ENCODE measurements at regions not wholly inside any gene's neighbourhood (a gene's known extent, or its start where the extent isn't known, plus 50 kb on each side); places are given as distances from the start of the nearest gene placed in this dataset.
"Not testable (repeated sequence)": the region's sequence is repeated elsewhere in the genome, so short reads cannot be mapped to it uniquely, and the experiment has no call there.

GRCh38 chr3:178129109-178129508, 407.1 kb upstream of the KCNMB2 start:
- Mint-ChIP-seq H3K4me3 (no peak overlapping the region), H3K4me1 (ENCODE audit: low read depth) (no peaks in the 10 kb centered on the region), H3K27ac (no peak overlapping the region), H3K9me3 (no peaks in the 10 kb centered on the region), H3K27me3 (ENCODE audit: low read depth) (no peaks in the 10 kb centered on the region), H3K36me3 (ENCODE audit: insufficient read depth in 2 of 2) (no peaks in the 10 kb centered on the region)
- ATAC-seq (replicated peaks in 1 of 2) (no peak), DNase-seq (no peak)

DNA sequence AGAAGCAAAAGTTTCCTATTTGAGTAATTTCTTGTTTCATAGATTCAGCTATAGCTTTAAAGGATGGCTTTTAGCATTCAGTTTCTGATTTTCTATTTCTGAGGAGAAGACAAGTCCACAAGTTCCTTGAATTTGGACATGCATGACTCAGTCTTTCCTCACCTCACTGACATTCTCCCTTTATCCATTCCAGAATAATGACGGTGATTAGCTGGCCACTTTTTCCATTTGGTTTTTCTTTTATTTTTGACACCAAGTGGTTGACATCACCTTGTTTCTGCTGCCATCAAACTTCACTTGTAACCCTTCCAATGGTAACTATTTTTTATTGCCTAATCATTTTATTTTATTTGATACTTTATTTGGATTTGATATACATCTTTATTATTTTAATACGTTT, 404.4 kb upstream of the KCNMB2 start:
- no peaks in the 10 kb centered on the region for H3K27me3 Mint-ChIP-seq (ENCODE audit: low read depth)
- H3K4me1 Mint-ChIP-seq (ENCODE audit: low read depth) = no peaks in the 10 kb centered on the region
- no peak for ATAC-seq (replicated peaks in 1 of 2)
- peaks cover 0 to 1% of the 10 kb centered on the region in 2 donors for H3K36me3 Mint-ChIP-seq (ENCODE audit: insufficient read depth in 2 of 2)
- no peak for DNase-seq
- no peak overlapping the region for H3K27ac Mint-ChIP-seq
- no peak overlapping the region for H3K4me3 Mint-ChIP-seq
- H3K9me3 Mint-ChIP-seq = peaks cover 0 to 3% of the 10 kb centered on the region in 2 donors

DNA sequence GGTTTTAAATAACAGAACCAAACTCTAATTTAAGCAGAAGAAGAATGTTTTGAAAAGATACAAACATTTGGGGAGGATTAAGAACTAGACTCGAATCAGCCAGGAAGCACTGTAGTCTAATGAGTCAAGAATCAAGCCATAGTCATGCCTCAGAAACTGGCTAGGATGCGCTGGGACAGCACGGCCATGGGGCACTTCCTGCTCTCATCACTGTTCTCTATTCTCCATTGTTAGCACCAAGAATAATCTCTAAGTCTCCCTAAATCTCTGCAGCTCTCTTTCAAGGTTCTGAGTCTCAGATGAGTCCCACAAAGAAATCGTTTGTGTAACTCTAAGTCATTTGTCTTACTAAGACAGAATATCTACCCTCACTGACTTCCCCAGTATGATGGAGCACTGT, 399.0 kb upstream of the KCNMB2 start:
- Mint-ChIP-seq H3K27ac (no peak overlapping the region), H3K4me1 (ENCODE audit: low read depth) (no peaks in the 10 kb centered on the region), H3K9me3 (peaks cover 0 to 7% of the 10 kb centered on the region in 2 donors), H3K4me3 (no peak overlapping the region), H3K27me3 (ENCODE audit: low read depth) (no peaks in the 10 kb centered on the region), H3K36me3 (ENCODE audit: insufficient read depth in 2 of 2) (peaks cover 0 to 1% of the 10 kb centered on the region in 2 donors)
- ATAC-seq (replicated peaks in 1 of 2) (no peak), DNase-seq (no peak)

DNA sequence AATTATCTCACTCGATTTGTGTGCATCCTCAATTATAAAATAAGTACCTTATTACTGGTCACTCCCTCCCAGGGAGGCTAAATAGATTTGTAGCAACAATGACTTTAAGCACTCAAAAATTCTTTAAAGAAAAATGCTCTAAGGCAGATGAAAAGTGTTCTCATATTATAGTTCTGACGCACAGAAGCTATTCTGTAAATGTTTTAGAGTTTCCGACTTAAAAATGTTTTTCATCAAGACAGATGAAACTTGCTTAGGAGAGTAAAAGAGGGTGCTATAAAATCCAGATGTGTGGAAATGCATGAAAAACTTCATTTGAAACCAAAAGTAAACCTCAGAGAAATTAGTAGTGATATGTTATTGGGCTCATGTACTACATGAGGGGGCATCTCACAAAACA, 398.4 kb upstream of the KCNMB2 start:
- peaks cover 0 to 7% of the 10 kb centered on the region in 2 donors for H3K9me3 Mint-ChIP-seq
- peaks cover 0 to 1% of the 10 kb centered on the region in 2 donors for H3K36me3 Mint-ChIP-seq (ENCODE audit: insufficient read depth in 2 of 2)
- no peaks in the 10 kb centered on the region for H3K4me1 Mint-ChIP-seq (ENCODE audit: low read depth)
- H3K27me3 Mint-ChIP-seq (ENCODE audit: low read depth) = no peaks in the 10 kb centered on the region
- no peak overlapping the region for H3K4me3 Mint-ChIP-seq
- no peak for DNase-seq
- no peak overlapping the region for H3K27ac Mint-ChIP-seq
- no peak for ATAC-seq (replicated peaks in 1 of 2)

GRCh38 chr3:178139116-178139515, 397.1 kb upstream of the KCNMB2 start:
- H3K36me3 Mint-ChIP-seq (ENCODE audit: insufficient read depth in 2 of 2) = peaks cover 0 to 1% of the 10 kb centered on the region in 2 donors
- no peaks in the 10 kb centered on the region for H3K4me1 Mint-ChIP-seq (ENCODE audit: low read depth)
- no peak for ATAC-seq (replicated peaks in 1 of 2)
- H3K4me3 Mint-ChIP-seq = no peak overlapping the region
- peaks cover 0 to 7% of the 10 kb centered on the region in 2 donors for H3K9me3 Mint-ChIP-seq
- H3K27ac Mint-ChIP-seq = no peak overlapping the region
- H3K27me3 Mint-ChIP-seq (ENCODE audit: low read depth) = no peaks in the 10 kb centered on the region
- DNase-seq = no peak

DNA sequence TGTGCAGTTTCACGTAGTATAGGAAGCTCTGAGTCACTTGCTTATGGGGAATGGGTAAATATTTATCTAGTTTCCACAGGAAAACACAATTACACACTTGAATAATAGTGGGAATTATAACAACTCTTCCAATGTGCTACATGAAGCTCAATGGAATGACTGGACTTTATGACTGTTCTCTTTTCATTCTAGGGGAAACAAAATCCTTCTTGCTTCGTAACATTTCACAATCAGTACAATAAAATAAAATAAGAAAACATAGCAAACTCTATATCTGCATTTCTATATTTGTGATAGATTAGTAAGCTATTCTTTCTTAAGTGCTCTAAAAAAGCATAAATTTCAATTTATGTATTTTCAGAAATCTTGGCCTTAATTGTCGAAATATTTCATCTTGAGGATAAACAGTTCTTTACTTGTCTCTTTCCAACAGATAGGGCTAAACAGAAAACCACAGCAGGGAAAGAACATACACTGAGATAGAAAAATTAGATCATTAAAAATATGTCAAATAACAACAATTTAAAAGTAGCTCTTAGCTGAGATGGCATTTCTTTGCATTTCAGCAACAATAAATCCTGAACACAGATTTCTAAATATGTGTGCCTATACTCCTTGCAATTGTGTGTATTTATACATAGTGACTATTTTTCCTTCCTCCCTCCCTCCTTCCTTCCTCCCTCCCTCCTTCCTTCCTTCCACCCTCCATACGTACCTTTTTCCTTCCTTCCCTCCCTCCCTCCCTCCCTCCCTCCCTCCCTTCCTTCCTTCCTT, 395.5 kb upstream of the KCNMB2 start:
- no peak for ATAC-seq (replicated peaks in 1 of 2)
- Mint-ChIP-seq H3K27ac (no peak overlapping the region), H3K4me3 (no peak overlapping the region), H3K9me3 (peaks cover 0 to 4% of the 10 kb centered on the region in 2 donors), H3K4me1 (ENCODE audit: low read depth) (no peaks in the 10 kb centered on the region), H3K27me3 (ENCODE audit: low read depth) (no peaks in the 10 kb centered on the region), H3K36me3 (ENCODE audit: insufficient read depth in 2 of 2) (no peaks in the 10 kb centered on the region)
- no peak for DNase-seq

DNA sequence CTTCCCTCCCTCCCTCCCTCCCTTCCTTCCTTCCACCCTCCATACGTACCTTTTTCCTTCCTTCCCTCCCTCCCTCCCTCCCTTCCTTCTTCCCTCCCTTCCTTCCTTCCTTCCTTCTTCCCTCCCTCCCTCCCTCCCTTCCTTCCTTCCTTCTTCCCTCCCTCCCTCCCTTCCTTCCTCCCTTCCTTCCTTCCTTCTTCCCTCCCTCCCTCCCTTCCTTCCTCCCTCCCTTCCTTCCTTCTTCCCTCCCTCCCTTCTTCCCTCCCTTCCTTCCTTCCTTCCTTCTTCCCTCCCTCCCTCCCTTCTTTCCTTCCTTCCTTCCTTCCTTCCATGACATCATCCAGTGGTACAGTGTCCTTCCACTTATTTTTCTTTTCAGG, 394.9 kb upstream of the KCNMB2 start:
- not testable (repeated sequence) for ATAC-seq (replicated peaks in 1 of 2); DNase-seq; H3K4me3 Mint-ChIP-seq; H3K27me3 Mint-ChIP-seq (ENCODE audit: low read depth); H3K4me1 Mint-ChIP-seq (ENCODE audit: low read depth); H3K36me3 Mint-ChIP-seq (ENCODE audit: insufficient read depth in 2 of 2); H3K9me3 Mint-ChIP-seq; H3K27ac Mint-ChIP-seq

DNA sequence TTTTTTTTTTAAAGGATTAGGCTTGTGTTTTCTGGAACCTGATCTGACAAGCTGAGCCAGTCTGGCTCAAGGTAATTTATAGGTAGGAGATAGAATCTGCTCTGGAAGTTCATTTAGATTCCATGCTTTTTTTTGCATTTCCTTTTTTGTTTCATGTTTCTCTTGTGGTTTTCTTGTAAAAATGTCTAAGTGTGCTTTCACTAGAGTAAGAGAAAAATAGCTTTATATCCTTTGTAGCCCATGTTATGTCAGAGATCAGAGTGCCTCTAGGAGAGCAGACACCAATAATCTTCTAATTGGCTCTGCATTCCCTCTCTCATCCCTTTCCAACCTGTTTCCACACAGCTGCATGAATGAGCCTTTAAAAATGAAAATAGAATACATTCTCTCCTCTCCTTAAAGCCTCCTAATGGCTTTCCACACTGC, 389.8 kb upstream of the KCNMB2 start:
- Mint-ChIP-seq H3K27ac (no peak overlapping the region), H3K36me3 (ENCODE audit: insufficient read depth in 2 of 2) (no peaks in the 10 kb centered on the region), H3K4me1 (ENCODE audit: low read depth) (no peaks in the 10 kb centered on the region), H3K9me3 (peaks cover 0 to 4% of the 10 kb centered on the region in 2 donors), H3K4me3 (no peak overlapping the region), H3K27me3 (ENCODE audit: low read depth) (no peaks in the 10 kb centered on the region)
- no peak for DNase-seq
- ATAC-seq (replicated peaks in 1 of 2) = no peak

DNA sequence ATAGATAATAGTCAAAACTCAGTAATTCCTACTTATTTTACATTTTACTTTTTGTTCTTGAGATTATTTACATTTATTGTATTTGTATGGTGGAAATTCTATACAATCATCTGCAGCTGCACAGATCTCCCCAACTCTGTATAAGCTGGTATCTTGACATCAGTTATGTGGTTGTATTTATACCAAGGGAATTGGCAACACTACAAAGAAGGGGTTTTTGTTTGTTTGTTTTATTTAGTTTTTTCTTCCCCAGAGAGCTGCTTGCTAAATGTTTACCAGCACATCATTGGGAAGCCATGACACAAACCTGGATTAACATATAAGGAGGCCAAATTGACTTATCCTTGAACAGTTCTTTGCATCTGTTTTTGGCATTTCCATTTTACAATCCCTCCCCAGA, 389.2 kb upstream of the KCNMB2 start:
- DNase-seq = no peak
- no peaks in the 10 kb centered on the region for H3K9me3 Mint-ChIP-seq
- no peak overlapping the region for H3K4me3 Mint-ChIP-seq
- no peak for ATAC-seq (replicated peaks in 1 of 2)
- H3K36me3 Mint-ChIP-seq (ENCODE audit: insufficient read depth in 2 of 2) = no peaks in the 10 kb centered on the region
- H3K27me3 Mint-ChIP-seq (ENCODE audit: low read depth) = no peaks in the 10 kb centered on the region
- no peak overlapping the region for H3K27ac Mint-ChIP-seq
- H3K4me1 Mint-ChIP-seq (ENCODE audit: low read depth) = no peaks in the 10 kb centered on the region

GRCh38 chr3:178152031-178152806, 384.0 kb upstream of the KCNMB2 start:
- Mint-ChIP-seq H3K4me1 (ENCODE audit: low read depth) (no peaks in the 10 kb centered on the region), H3K9me3 (no peaks in the 10 kb centered on the region), H3K27me3 (ENCODE audit: low read depth) (no peaks in the 10 kb centered on the region), H3K27ac (no peak overlapping the region), H3K36me3 (ENCODE audit: insufficient read depth in 2 of 2) (no peaks in the 10 kb centered on the region), H3K4me3 (no peak overlapping the region)
- DNase-seq (no peak), ATAC-seq (replicated peaks in 1 of 2) (no peak)

GRCh38 chr3:178152988-178153387, 383.2 kb upstream of the KCNMB2 start:
- H3K36me3 Mint-ChIP-seq (ENCODE audit: insufficient read depth in 2 of 2) = no peaks in the 10 kb centered on the region
- H3K4me1 Mint-ChIP-seq (ENCODE audit: low read depth) = no peaks in the 10 kb centered on the region
- H3K4me3 Mint-ChIP-seq = no peak overlapping the region
- H3K27me3 Mint-ChIP-seq (ENCODE audit: low read depth) = no peaks in the 10 kb centered on the region
- H3K27ac Mint-ChIP-seq = no peak overlapping the region
- ATAC-seq (replicated peaks in 1 of 2) = no peak
- DNase-seq = no peak
- H3K9me3 Mint-ChIP-seq = no peaks in the 10 kb centered on the region

DNA sequence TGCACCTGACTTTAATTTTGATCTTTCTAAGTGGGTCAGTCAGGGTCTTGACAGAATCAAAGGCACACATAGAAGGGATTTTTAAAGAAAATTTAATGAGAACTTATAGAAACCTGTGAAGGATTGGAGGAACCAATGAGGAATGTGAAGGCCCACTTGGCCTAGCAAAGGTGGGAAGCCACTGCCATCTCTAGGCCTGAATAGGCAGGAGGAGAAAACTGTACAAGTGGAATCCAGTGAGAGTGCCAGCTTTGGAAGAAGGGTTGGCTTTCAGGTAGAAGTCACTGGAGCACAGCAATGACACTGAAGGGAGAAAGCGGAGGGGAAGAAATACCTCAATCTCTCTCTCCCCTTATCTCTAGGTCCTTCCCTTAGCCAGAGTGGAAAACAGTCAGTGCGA, 380.7 kb upstream of the KCNMB2 start:
- ATAC-seq (replicated peaks in 1 of 2) (no peak), DNase-seq (no peak)
- no peaks in the 10 kb centered on the region for H3K9me3 Mint-ChIP-seq
- no peaks in the 10 kb centered on the region for H3K27me3 Mint-ChIP-seq (ENCODE audit: low read depth)
- H3K27ac Mint-ChIP-seq = no peak overlapping the region
- no peaks in the 10 kb centered on the region for H3K36me3 Mint-ChIP-seq (ENCODE audit: insufficient read depth in 2 of 2)
- H3K4me1 Mint-ChIP-seq (ENCODE audit: low read depth) = no peaks in the 10 kb centered on the region
- no peak overlapping the region for H3K4me3 Mint-ChIP-seq

- ATAC-seq (replicated peaks in 1 of 2) (no peak), DNase-seq (no peak)
- H3K4me1 Mint-ChIP-seq (ENCODE audit: low read depth) = no peaks in the 10 kb centered on the region
- no peaks in the 10 kb centered on the region for H3K27me3 Mint-ChIP-seq (ENCODE audit: low read depth)
- H3K36me3 Mint-ChIP-seq (ENCODE audit: insufficient read depth in 2 of 2) = no peaks in the 10 kb centered on the region
- H3K27ac Mint-ChIP-seq = no peak overlapping the region
- H3K4me3 Mint-ChIP-seq = no peak overlapping the region
- H3K9me3 Mint-ChIP-seq = no peaks in the 10 kb centered on the region
Measured at GRCh38 chr3:178156301-178156700, 379.9 kb upstream of the KCNMB2 start.

Measured in activated T-cell treated with anti-CD3 and anti-CD28 coated beads, Interleukin-2, amount 50 U/mL, for 72 hours (primary cell).